Gastroesophageal sphincter (tissue), 4 donors: ENCODE measurements at regions not wholly inside any gene's neighbourhood (a gene's known extent, or its start where the extent isn't known, plus 50 kb on each side); places are given as distances from the start of the nearest gene placed in this dataset.

Experiments
- ATAC-seq: fragments of 150-250 bp; one replicate; pipeline ENCODE4 v1.9.1; 2016; ENCODE audit warnings: mild to moderate bottlenecking, moderate library complexity
- H3K27ac ChIP-seq, 4 donors: fragments of 200-600 bp; sonication (generic) in 3 of 4; 1 replicate in 3 of 4; 2 replicates in 1 of 4; pipeline ENCODE4 v1.5.1; 2016 to 2019
- H3K27me3 ChIP-seq: fragments of 200-600 bp; sonication (generic); one replicate; pipeline ENCODE4 v1.5.1; 2019
- H3K36me3 ChIP-seq, 2 donors: fragments of 200-600 bp; sonication (generic); one replicate each; pipeline ENCODE4 v1.5.1; 2019; ENCODE audit warnings: control low read depth in 1 of 2
- H3K4me1 ChIP-seq, 3 donors: fragments of 200-600 bp; sonication (generic); 1 replicate in 2 of 3; 2 replicates in 1 of 3; pipeline ENCODE4 v1.5.1; 2016 to 2019; ENCODE audit warnings: control low read depth in 2 of 3
- H3K4me3 ChIP-seq, 2 donors: fragments of 200-600 bp; sonication (generic); one replicate each; pipeline ENCODE4 v1.5.1; 2019; ENCODE audit warnings: mild to moderate bottlenecking in 1 of 2, moderate library complexity in 1 of 2
- H3K9me3 ChIP-seq, 3 donors: fragments of 200-600 bp; sonication (generic); one replicate each; pipeline ENCODE4 v1.5.1; 2017 to 2019; ENCODE audit warnings: control low read depth in 2 of 3
- CTCF ChIP-seq, 4 experiments: fragments of 200-600 bp in 2 of 4; fragments of 450-650 bp in 2 of 4; sonication (generic) in 1 of 4; IDR thresholded peaks; one replicate each; pipeline ENCODE4 v1.5.1; 2017 to 2019; ENCODE audit warnings: antibody characterized with exemption in 4 of 4, mild to moderate bottlenecking in 2 of 4, moderate library complexity in 2 of 4
- EP300 ChIP-seq: sonication (generic); formaldehyde crosslinking; IDR thresholded peaks from one replicate; pipeline ENCODE4 v1.6.1; 2017; ENCODE audit warnings: antibody characterized with exemption, mild to moderate bottlenecking
- POLR2A ChIP-seq, 2 donors: fragments of 450-650 bp; IDR thresholded peaks; one replicate each; pipeline ENCODE4 v1.6.1; 2017; ENCODE audit warnings: antibody characterized with exemption in 2 of 2, mild to moderate bottlenecking in 2 of 2, moderate library complexity in 1 of 2
- POLR2AphosphoS5 ChIP-seq: sonication (generic); formaldehyde crosslinking; IDR thresholded peaks from one replicate; pipeline ENCODE4 v1.6.1; 2017; ENCODE audit warnings: antibody characterized with exemption
- WGBS, 2 donors: methylation state at CpG; one replicate each; pipeline ENCODE4 v1.1.5; 2018; ENCODE audit warnings: low coverage in 1 of 2; 5-methylcytosine and 5-hydroxymethylcytosine counted together

GRCh38 chr6:102389994-102390393, 996.5 kb downstream of the GRIK2 start:
- Histone ChIP-seq H3K36me3 (no peaks in the 10 kb centered on the region), H3K9me3 (peaks cover 0 to 8% (median 0%) of the 10 kb centered on the region in 3 donors), H3K27ac (no peak overlapping the region), H3K27me3 (no peaks in the 10 kb centered on the region), H3K4me3 (no peak overlapping the region), H3K4me1 (no peaks in the 10 kb centered on the region)
- 69 to 91% methylated on average over 3 to 9 of the region's 11 CpGs for WGBS, 2 donors
- no peak for ATAC-seq
- TF ChIP-seq POLR2AphosphoS5 (no peak), EP300 (no peak), CTCF (IDR thresholded peaks at IDR 0.05) (no peak), POLR2A (IDR thresholded peaks at IDR 0.05) (no peak)

GRCh38 chr6:102387326-102388033, 994.0 kb downstream of the GRIK2 start:
- WGBS, 2 donors, result 18 to 33% methylated on average over 2 of the region's 2 CpGs
- Histone ChIP-seq H3K4me3 (no peak overlapping the region), H3K36me3 (no peaks in the 10 kb centered on the region), H3K27me3 (no peaks in the 10 kb centered on the region), H3K4me1 (no peaks in the 10 kb centered on the region), H3K27ac (no peak overlapping the region), H3K9me3 (no peaks in the 10 kb centered on the region)
- no peak for TF ChIP-seq EP300
- TF ChIP-seq CTCF (IDR thresholded peaks at IDR 0.05), result no peak
- no peak for TF ChIP-seq POLR2A (IDR thresholded peaks at IDR 0.05)
- no peak for TF ChIP-seq POLR2AphosphoS5
- no peak for ATAC-seq

- H3K27ac ChIP-seq, result no peak overlapping the region
- no peak overlapping the region for H3K4me3 ChIP-seq
- H3K36me3 ChIP-seq, result no peaks in the 10 kb centered on the region
- H3K27me3 ChIP-seq, result no peaks in the 10 kb centered on the region
- TF ChIP-seq POLR2A (IDR thresholded peaks at IDR 0.05), result no peak
- no peak for TF ChIP-seq EP300
- no peak for TF ChIP-seq CTCF (IDR thresholded peaks at IDR 0.05)
- TF ChIP-seq POLR2AphosphoS5, result no peak
- H3K4me1 ChIP-seq, result no peaks in the 10 kb centered on the region
- no peak for ATAC-seq
- H3K9me3 ChIP-seq, result no peaks in the 10 kb centered on the region
These were observed 987.7 kb downstream of the GRIK2 start for GRCh38 chr6:102381203-102381602.

GRCh38 chr6:102356170-102356569, 962.7 kb downstream of the GRIK2 start:
- WGBS, 2 donors, result 95 to 100% methylated on average over 1 to 4 of the region's 8 CpGs
- no peak overlapping the region for H3K27ac ChIP-seq
- no peaks in the 10 kb centered on the region for H3K9me3 ChIP-seq
- H3K4me1 ChIP-seq, result no peaks in the 10 kb centered on the region
- H3K4me3 ChIP-seq, result no peak overlapping the region
- no peaks in the 10 kb centered on the region for H3K36me3 ChIP-seq
- H3K27me3 ChIP-seq, result no peaks in the 10 kb centered on the region
- TF ChIP-seq CTCF (IDR thresholded peaks at IDR 0.05) (no peak), POLR2A (IDR thresholded peaks at IDR 0.05) (no peak), EP300 (no peak), POLR2AphosphoS5 (no peak)
- ATAC-seq, result no peak

GRCh38 chr6:102355578-102355977, 962.1 kb downstream of the GRIK2 start:
- Histone ChIP-seq H3K9me3 (no peaks in the 10 kb centered on the region), H3K36me3 (no peaks in the 10 kb centered on the region), H3K27ac (no peak overlapping the region), H3K4me3 (no peak overlapping the region), H3K27me3 (no peaks in the 10 kb centered on the region), H3K4me1 (no peaks in the 10 kb centered on the region)
- TF ChIP-seq EP300, result no peak
- TF ChIP-seq CTCF (IDR thresholded peaks at IDR 0.05), result no peak
- TF ChIP-seq POLR2A (IDR thresholded peaks at IDR 0.05), result no peak
- no peak for TF ChIP-seq POLR2AphosphoS5
- ATAC-seq, result no peak
- WGBS, 2 donors, result 60% methylated on average over 1 of the region's 1 CpG; no CpG with 5 or more reads in 1 of the 2 donors
